ENCODE measurements at regions not wholly inside any gene's neighbourhood (a gene's known extent, or its start where the extent isn't known, plus 50 kb on each side); places are given as distances from the start of the nearest gene placed in this dataset.
"Not testable (repeated sequence)": the region's sequence is repeated elsewhere in the genome, so short reads cannot be mapped to it uniquely, and the experiment has no call there.

- DNase-seq (ENCODE audit: low spot score), result no peak
Measured at GRCh38 chr10:109405338-109405737, 518.0 kb downstream of the XPNPEP1 start.

GRCh38 chr10:109403551-109403950, 519.8 kb downstream of the XPNPEP1 start:
- DNase-seq (ENCODE audit: low spot score), result no peak

GRCh38 chr10:109393425-109393824, 529.9 kb downstream of the XPNPEP1 start:
- no peak for DNase-seq (ENCODE audit: low spot score)

- DNase-seq (ENCODE audit: low spot score), result no peak
Measured at GRCh38 chr10:109386921-109387320, 536.4 kb downstream of the XPNPEP1 start.

GRCh38 chr10:109386101-109386500, 537.2 kb downstream of the XPNPEP1 start:
- no peak for DNase-seq (ENCODE audit: low spot score)

GRCh38 chr10:109379186-109379585, 544.1 kb downstream of the XPNPEP1 start:
- DNase-seq (ENCODE audit: low spot score), result no peak

- no peak for DNase-seq (ENCODE audit: low spot score)
Measured at GRCh38 chr10:109374215-109374614, 549.1 kb downstream of the XPNPEP1 start.

GRCh38 chr10:109359316-109359715, 564.0 kb downstream of the XPNPEP1 start:
- DNase-seq (ENCODE audit: low spot score), result no peak

- DNase-seq (ENCODE audit: low spot score), result no peak
Measured at GRCh38 chr10:109358325-109358724, 565.0 kb downstream of the XPNPEP1 start.

- no peak for DNase-seq (ENCODE audit: low spot score)
Measured at GRCh38 chr10:109348324-109348723, 575.0 kb downstream of the XPNPEP1 start.

- DNase-seq (ENCODE audit: low spot score), result peak; percentile 5
Measured at GRCh38 chr10:109343293-109343692, 580.0 kb downstream of the XPNPEP1 start.

GRCh38 chr10:109341986-109342385, 581.3 kb downstream of the XPNPEP1 start:
- no peak for DNase-seq (ENCODE audit: low spot score)

- no peak for DNase-seq (ENCODE audit: low spot score)
Measured at GRCh38 chr10:109328001-109328400, 595.3 kb downstream of the XPNPEP1 start.

GRCh38 chr10:109327266-109327665, 596.0 kb downstream of the XPNPEP1 start:
- no peak for DNase-seq (ENCODE audit: low spot score)

GRCh38 chr10:109324721-109325120, 598.6 kb downstream of the XPNPEP1 start:
- DNase-seq (ENCODE audit: low spot score), result no peak

GRCh38 chr10:109317746-109318366, 605.5 kb downstream of the XPNPEP1 start:
- DNase-seq (ENCODE audit: low spot score), result no peak

GRCh38 chr10:109314016-109314415, 609.3 kb downstream of the XPNPEP1 start:
- not testable (repeated sequence) for DNase-seq (ENCODE audit: low spot score)

GRCh38 chr10:109312555-109312954, 610.8 kb downstream of the XPNPEP1 start:
- not testable (repeated sequence) for DNase-seq (ENCODE audit: low spot score)

- DNase-seq (ENCODE audit: low spot score), result no peak
Measured at GRCh38 chr10:109308971-109309370, 614.3 kb downstream of the XPNPEP1 start.

- DNase-seq (ENCODE audit: low spot score), result not testable (repeated sequence)
Measured at GRCh38 chr10:109307102-109307501, 616.2 kb downstream of the XPNPEP1 start.

GRCh38 chr10:109306698-109307097, 616.6 kb downstream of the XPNPEP1 start:
- DNase-seq (ENCODE audit: low spot score), result no peak

GRCh38 chr10:109287858-109288257, 635.5 kb downstream of the XPNPEP1 start:
- no peak for DNase-seq (ENCODE audit: low spot score)

- no peak for DNase-seq (ENCODE audit: low spot score)
Measured at GRCh38 chr10:109282510-109282909, 640.8 kb downstream of the XPNPEP1 start.

GRCh38 chr10:109281347-109281746, 642.0 kb downstream of the XPNPEP1 start:
- DNase-seq (ENCODE audit: low spot score), result no peak
